ENCODE measurements at regions not wholly inside any gene's neighbourhood (a gene's known extent, or its start where the extent isn't known, plus 50 kb on each side); places are given as distances from the start of the nearest gene placed in this dataset.

- no peak for DNase-seq (ENCODE audit: insufficient read length, low spot score, missing footprints)
- H3K4me3 ChIP-seq (ENCODE audit: insufficient read depth, low read length), result no peak overlapping the region
- peaks cover 19% of the 10 kb centered on the region for H3K4me1 ChIP-seq (ENCODE audit: insufficient read depth, low read length)
- H3K36me3 ChIP-seq (ENCODE audit: insufficient read depth, low read length), result no peaks in the 10 kb centered on the region
- TF ChIP-seq, protein P1, sequence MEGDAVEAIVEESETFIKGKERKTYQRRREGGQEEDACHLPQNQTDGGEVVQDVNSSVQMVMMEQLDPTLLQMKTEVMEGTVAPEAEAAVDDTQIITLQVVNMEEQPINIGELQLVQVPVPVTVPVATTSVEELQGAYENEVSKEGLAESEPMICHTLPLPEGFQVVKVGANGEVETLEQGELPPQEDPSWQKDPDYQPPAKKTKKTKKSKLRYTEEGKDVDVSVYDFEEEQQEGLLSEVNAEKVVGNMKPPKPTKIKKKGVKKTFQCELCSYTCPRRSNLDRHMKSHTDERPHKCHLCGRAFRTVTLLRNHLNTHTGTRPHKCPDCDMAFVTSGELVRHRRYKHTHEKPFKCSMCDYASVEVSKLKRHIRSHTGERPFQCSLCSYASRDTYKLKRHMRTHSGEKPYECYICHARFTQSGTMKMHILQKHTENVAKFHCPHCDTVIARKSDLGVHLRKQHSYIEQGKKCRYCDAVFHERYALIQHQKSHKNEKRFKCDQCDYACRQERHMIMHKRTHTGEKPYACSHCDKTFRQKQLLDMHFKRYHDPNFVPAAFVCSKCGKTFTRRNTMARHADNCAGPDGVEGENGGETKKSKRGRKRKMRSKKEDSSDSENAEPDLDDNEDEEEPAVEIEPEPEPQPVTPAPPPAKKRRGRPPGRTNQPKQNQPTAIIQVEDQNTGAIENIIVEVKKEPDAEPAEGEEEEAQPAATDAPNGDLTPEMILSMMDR (IDR thresholded peaks at IDR 0.05; ENCODE audit: extremely low read depth, low read depth, low read length), result no peak
- no peak overlapping the region for H3K27ac ChIP-seq (ENCODE audit: low read depth, low read length)
- H4K20me1 ChIP-seq (ENCODE audit: insufficient read depth, low read length), result no peaks in the 10 kb centered on the region
- no peaks in the 10 kb centered on the region for H3K9me3 ChIP-seq (ENCODE audit: low read depth, low read length)
- peak overlapping the region; percentile 43 for H3K4me2 ChIP-seq (ENCODE audit: insufficient read depth, low read length)
- H2AFZ ChIP-seq (ENCODE audit: low read length), result no peak overlapping the region
- no peaks in the 10 kb centered on the region for H3K27me3 ChIP-seq (ENCODE audit: insufficient read depth, low read length)
- no peaks in the 10 kb centered on the region for H3K79me2 ChIP-seq (ENCODE audit: insufficient read depth, low read length)
These were observed 129.1 kb upstream of the ARHGAP42 start for GRCh38 chr11:100557830-100558611.

- DNase-seq (ENCODE audit: insufficient read length, low spot score, missing footprints), result no peak
- Histone ChIP-seq H3K36me3 (ENCODE audit: insufficient read depth, low read length) (no peaks in the 10 kb centered on the region), H3K9me3 (ENCODE audit: low read depth, low read length) (no peaks in the 10 kb centered on the region), H3K79me2 (ENCODE audit: insufficient read depth, low read length) (no peaks in the 10 kb centered on the region), H3K4me3 (ENCODE audit: insufficient read depth, low read length) (no peak overlapping the region), H3K4me1 (ENCODE audit: insufficient read depth, low read length) (peaks cover 19% of the 10 kb centered on the region), H3K27ac (ENCODE audit: low read depth, low read length) (no peak overlapping the region), H3K27me3 (ENCODE audit: insufficient read depth, low read length) (no peaks in the 10 kb centered on the region), H3K4me2 (ENCODE audit: insufficient read depth, low read length) (no peak overlapping the region), H2AFZ (ENCODE audit: low read length) (no peak overlapping the region), H4K20me1 (ENCODE audit: insufficient read depth, low read length) (no peaks in the 10 kb centered on the region)
- TF ChIP-seq, protein P1 (IDR thresholded peaks at IDR 0.05; ENCODE audit: extremely low read depth, low read depth, low read length), result no peak
These were observed 126.5 kb upstream of the ARHGAP42 start for GRCh38 chr11:100560606-100561005.

DNA sequence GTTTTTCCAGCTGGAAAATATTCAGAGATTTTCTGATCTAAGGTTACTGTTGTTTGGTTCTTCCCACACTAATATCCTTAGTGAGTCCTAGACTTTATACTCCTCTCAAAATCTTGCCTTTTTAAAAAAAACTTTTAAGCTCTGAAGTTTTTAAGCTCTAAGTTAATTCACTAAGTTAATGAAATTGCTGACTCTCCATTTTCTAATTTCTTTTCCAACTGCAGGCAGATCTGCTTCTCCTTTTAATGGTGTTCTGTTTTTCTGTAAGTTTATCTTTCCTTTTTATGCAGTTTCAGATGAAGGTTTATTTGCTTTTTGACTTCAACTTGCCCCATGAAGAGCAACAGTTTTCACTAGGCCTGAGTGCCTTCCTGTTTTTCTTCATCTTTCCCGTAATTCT is 125.8 kb upstream of the ARHGAP42 start:
- peaks cover 19% of the 10 kb centered on the region for H3K4me1 ChIP-seq (ENCODE audit: insufficient read depth, low read length)
- no peak for DNase-seq (ENCODE audit: insufficient read length, low spot score, missing footprints)
- H3K36me3 ChIP-seq (ENCODE audit: insufficient read depth, low read length), result no peaks in the 10 kb centered on the region
- H3K9me3 ChIP-seq (ENCODE audit: low read depth, low read length), result no peaks in the 10 kb centered on the region
- TF ChIP-seq, protein P1 (IDR thresholded peaks at IDR 0.05; ENCODE audit: extremely low read depth, low read depth, low read length), result no peak
- no peaks in the 10 kb centered on the region for H3K79me2 ChIP-seq (ENCODE audit: insufficient read depth, low read length)
- no peak overlapping the region for H3K4me2 ChIP-seq (ENCODE audit: insufficient read depth, low read length)
- H3K4me3 ChIP-seq (ENCODE audit: insufficient read depth, low read length), result no peak overlapping the region
- H2AFZ ChIP-seq (ENCODE audit: low read length), result no peak overlapping the region
- no peak overlapping the region for H3K27ac ChIP-seq (ENCODE audit: low read depth, low read length)
- H3K27me3 ChIP-seq (ENCODE audit: insufficient read depth, low read length), result no peaks in the 10 kb centered on the region
- no peaks in the 10 kb centered on the region for H4K20me1 ChIP-seq (ENCODE audit: insufficient read depth, low read length)

GRCh38 chr11:100562128-100562527 is 125.0 kb upstream of the ARHGAP42 start:
- H3K9me3 ChIP-seq (ENCODE audit: low read depth, low read length), result no peaks in the 10 kb centered on the region
- no peaks in the 10 kb centered on the region for H3K79me2 ChIP-seq (ENCODE audit: insufficient read depth, low read length)
- peak; percentile 74 for DNase-seq (ENCODE audit: insufficient read length, low spot score, missing footprints)
- no peaks in the 10 kb centered on the region for H3K36me3 ChIP-seq (ENCODE audit: insufficient read depth, low read length)
- H3K4me2 ChIP-seq (ENCODE audit: insufficient read depth, low read length), result peak overlapping the region; percentile 44
- no peak overlapping the region for H3K4me3 ChIP-seq (ENCODE audit: insufficient read depth, low read length)
- H2AFZ ChIP-seq (ENCODE audit: low read length), result no peak overlapping the region
- peaks cover 19% of the 10 kb centered on the region for H3K4me1 ChIP-seq (ENCODE audit: insufficient read depth, low read length)
- H4K20me1 ChIP-seq (ENCODE audit: insufficient read depth, low read length), result no peaks in the 10 kb centered on the region
- no peaks in the 10 kb centered on the region for H3K27me3 ChIP-seq (ENCODE audit: insufficient read depth, low read length)
- TF ChIP-seq, protein P1 (IDR thresholded peaks at IDR 0.05; ENCODE audit: extremely low read depth, low read depth, low read length), result no peak
- H3K27ac ChIP-seq (ENCODE audit: low read depth, low read length), result no peak overlapping the region
